Kidney epithelial cell (primary cell): ENCODE measurements at regions not wholly inside any gene's neighbourhood (a gene's known extent, or its start where the extent isn't known, plus 50 kb on each side); places are given as distances from the start of the nearest gene placed in this dataset.
A peak's percentile ranks its signal among the peaks of the same experiment; 100 is the strongest.

Source experiments
- DNase-seq: peaks from one replicate; pipeline ENCODE4 v3.0.0-alpha.2; 2010; ENCODE audit warnings: low read depth
- H3K27me3 ChIP-seq: 2 replicates; pipeline ENCODE4 v1.6.0; 2011; ENCODE audit warnings: low read length; ENCODE audit not compliant: control insufficient read depth, insufficient read depth
- H3K36me3 ChIP-seq: 2 replicates; pipeline ENCODE4 v1.5.1; 2011; ENCODE audit warnings: low read length; ENCODE audit not compliant: control insufficient read depth, insufficient read depth
- H3K4me3 ChIP-seq: 2 replicates; pipeline ENCODE4 v1.5.1; 2011; ENCODE audit warnings: low read depth, mild to moderate bottlenecking, control low read depth, low read length
- CTCF ChIP-seq: IDR thresholded peaks from 2 replicates; pipeline ENCODE4 v1.5.1; 2011; ENCODE audit warnings: mild to moderate bottlenecking, moderate library complexity, low read length, control low read depth, inconsistent platforms; ENCODE audit not compliant: insufficient read depth, poor library complexity, severe bottlenecking

DNA sequence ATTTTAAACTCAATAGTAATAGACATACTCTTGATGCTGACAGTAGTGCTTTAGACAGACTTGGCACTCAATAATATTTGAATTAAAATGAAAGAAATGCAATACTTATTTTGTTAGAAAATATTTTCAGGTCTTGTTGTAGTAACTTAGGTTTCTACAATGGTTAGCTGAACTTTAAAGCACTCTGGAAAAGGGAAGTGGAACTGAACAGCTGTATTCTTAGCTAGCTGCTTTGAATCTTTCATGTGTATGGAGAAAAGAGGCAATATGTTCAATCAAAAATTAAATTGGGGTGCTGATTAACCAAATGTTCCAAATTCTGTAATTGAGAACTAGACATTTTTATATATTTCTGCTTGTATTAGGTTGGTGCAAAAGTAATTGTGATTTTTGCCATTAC lies 517.9 kb upstream of the RAG2 start:
- no peaks in the 10 kb centered on the region for H3K27me3 ChIP-seq
- H3K4me3 ChIP-seq: no peak overlapping the region
- H3K36me3 ChIP-seq: no peaks in the 10 kb centered on the region
- TF ChIP-seq CTCF: no peak
- DNase-seq: no peak

DNA sequence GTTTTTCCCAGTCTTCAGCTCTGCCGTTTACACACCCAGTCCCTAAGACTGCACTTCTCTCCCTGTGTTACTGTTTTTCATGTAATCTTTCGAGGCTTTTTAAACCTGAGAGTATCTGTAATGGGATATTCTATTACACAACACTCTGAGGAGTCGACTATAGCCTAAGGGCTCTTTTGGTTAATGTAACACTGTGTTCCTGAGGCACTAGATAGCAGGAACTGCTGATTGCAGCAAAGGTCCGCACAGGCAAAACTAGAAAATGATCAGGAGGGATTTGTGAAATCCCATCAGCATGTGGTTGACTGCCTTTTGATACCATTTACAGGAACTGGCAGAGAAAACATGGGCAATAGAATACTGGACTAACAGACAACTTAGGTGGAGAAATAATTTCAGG lies 512.3 kb upstream of the RAG2 start:
- H3K36me3 ChIP-seq: no peaks in the 10 kb centered on the region
- peak; percentile 16 for DNase-seq
- no peaks in the 10 kb centered on the region for H3K27me3 ChIP-seq
- H3K4me3 ChIP-seq: no peak overlapping the region
- no peak for TF ChIP-seq CTCF

GRCh38 chr11:37109286-37109585 lies 511.2 kb upstream of the RAG2 start:
- no peak for DNase-seq
- H3K36me3 ChIP-seq: no peaks in the 10 kb centered on the region
- no peak for TF ChIP-seq CTCF
- no peaks in the 10 kb centered on the region for H3K27me3 ChIP-seq
- no peak overlapping the region for H3K4me3 ChIP-seq

- TF ChIP-seq CTCF: no peak
- H3K27me3 ChIP-seq: no peaks in the 10 kb centered on the region
- no peaks in the 10 kb centered on the region for H3K36me3 ChIP-seq
- DNase-seq: no peak
- H3K4me3 ChIP-seq: no peak overlapping the region
Observed at GRCh38 chr11:37108436-37109285, 510.6 kb upstream of the RAG2 start.

GRCh38 chr11:37107831-37108230 lies 509.8 kb upstream of the RAG2 start:
- Histone ChIP-seq H3K36me3 (no peaks in the 10 kb centered on the region), H3K27me3 (no peaks in the 10 kb centered on the region), H3K4me3 (no peak overlapping the region)
- no peak for TF ChIP-seq CTCF
- no peak for DNase-seq

DNA sequence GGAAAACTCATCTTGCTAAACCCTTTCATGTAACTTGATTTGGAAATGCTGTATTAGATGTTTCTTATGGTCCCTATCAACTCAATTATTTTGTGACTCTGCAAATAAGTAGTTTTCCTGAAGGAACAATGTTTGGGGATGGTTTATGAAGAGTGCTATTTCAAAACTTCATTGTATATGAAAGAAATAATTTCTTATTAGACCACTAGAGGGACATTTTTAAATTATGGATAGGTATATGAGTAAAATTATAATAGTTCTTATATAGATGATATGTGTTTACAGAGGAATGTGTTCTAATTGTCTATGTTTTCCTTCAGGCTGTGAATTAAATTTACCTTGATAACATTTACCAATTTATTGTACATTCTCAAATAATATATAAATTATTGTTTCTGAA lies 509.4 kb upstream of the RAG2 start:
- H3K36me3 ChIP-seq: no peaks in the 10 kb centered on the region
- no peaks in the 10 kb centered on the region for H3K27me3 ChIP-seq
- no peak for DNase-seq
- H3K4me3 ChIP-seq: no peak overlapping the region
- TF ChIP-seq CTCF: no peak
